HG02938 (cell line): ENCODE measurements at regions not wholly inside any gene's neighbourhood (a gene's known extent, or its start where the extent isn't known, plus 50 kb on each side); places are given as distances from the start of the nearest gene placed in this dataset.
"Not testable (repeated sequence)": the region's sequence is repeated elsewhere in the genome, so short reads cannot be mapped to it uniquely, and the experiment has no call there.

Source experiments
- ATAC-seq: cut with Tn5 transposase; IDR thresholded peaks from one replicate; pipeline ENCODE4 v1.9.1; 2021; ENCODE audit warnings: mild to moderate bottlenecking, moderate library complexity; ENCODE audit not compliant: unreplicated experiment

DNA sequence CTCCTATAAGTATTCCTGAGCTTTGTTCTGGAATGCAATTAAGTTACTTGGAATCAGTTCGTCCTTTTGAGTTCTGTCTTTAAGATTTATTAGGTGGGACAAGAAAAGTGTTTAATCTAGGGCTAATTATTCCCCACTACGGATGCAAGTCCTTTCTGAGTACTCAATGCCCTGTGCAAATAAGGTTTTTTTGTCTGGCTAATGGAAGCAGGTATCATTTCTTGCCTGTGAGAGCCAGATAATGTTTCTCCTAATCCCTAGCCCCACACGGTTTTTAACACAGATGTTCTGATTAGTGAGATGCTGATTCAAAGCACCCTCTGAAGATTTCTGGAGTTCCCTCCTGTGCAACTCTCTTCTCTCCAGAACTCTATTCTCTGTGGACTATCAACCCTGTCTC lies 296.6 kb upstream of the PRICKLE1 start:
- ATAC-seq, result no peak

DNA sequence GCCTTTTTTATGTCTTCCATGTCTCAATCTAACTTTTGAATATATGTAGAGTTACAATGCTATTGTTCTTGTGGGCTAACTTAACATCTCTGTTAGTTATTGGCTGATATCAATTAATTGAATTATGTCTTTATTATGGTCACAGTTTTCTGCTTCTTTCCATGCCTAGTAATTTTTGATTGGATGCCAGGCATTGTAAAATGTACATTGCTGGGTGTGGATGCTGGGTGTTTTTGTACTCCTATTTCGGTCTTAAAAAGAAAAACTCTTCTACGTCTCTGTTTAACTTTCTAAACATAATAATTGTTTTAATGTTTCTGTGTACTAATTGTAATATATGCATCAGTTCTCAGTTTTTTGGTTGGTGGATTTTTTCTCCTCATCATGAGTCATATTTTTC lies 296.1 kb upstream of the PRICKLE1 start:
- ATAC-seq, result no peak

DNA sequence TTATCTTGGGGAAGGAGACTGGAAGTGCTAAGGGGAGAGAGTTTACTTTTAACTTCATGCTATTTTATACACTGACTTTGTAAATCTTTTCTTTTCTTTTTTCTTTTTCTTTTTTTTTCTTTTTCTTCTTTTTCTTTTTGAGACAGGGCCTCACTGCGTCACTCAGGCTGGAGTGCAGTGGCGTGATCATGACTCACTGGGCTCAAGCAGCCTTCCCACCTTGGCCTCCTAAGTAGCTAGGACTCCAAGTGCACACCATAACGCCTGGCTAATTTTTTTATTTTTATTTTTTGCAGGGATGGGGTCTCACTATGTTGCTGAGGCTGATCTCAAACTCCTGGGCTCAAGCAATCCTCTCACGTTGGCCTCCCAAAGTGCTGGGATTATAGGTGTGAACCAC lies 294.6 kb upstream of the PRICKLE1 start:
- ATAC-seq, result no peak

DNA sequence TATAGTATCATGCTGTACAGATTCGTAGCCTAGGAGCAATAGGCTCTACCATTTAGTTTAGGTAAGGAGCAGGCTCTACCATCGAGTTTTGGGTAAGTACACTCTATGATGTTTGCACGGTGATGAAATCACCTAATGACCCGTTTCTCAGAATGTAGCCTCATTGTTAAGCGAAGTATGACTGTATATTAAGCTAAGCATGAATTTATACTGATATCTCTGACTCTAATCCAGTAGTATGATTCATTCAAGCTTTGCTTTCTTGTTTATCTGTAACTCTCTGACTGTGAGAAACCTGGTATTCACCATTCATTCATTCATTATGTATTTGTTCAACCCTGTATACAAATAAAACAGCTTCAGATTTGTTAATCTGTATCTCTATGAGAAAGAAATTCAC lies 283.9 kb upstream of the PRICKLE1 start:
- no peak for ATAC-seq

DNA sequence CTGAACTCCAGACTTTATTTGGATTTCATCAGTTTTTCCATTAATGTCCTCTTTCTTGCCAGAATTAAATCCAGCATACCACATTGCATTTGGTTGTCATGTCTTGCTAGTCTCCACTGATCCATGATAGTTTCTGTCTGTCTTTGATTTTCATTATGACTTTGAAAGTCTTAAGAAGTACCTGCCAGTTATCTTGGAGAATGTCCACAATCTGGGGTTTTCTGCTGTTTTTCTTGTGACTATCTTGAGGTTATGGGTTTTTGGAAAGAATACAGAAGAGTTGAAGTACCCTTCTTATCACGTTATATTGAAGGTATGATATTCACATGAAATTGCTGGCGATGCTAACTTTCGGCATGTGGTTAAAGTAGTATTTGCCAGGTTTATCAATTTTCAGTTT lies 282.3 kb upstream of the PRICKLE1 start:
- no peak for ATAC-seq

DNA sequence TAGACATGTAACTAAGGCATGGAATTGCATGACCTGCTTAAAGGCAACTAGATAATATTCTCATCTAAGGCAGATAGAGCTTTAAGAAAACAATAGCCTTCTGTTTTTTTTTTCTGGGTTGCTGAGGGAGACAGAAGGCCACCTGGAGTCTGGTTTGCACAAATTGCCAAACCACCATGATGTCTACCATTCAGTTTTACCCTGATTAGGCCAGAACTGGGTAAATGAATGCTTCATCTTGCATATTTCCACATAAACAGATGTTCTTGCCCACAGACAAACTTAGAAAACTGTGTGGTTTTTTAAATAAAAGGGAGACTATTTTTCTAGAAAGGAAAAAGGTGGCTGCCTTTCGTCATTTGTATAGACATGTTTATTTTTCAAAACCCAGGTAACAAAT lies 278.7 kb upstream of the PRICKLE1 start:
- no peak for ATAC-seq

DNA sequence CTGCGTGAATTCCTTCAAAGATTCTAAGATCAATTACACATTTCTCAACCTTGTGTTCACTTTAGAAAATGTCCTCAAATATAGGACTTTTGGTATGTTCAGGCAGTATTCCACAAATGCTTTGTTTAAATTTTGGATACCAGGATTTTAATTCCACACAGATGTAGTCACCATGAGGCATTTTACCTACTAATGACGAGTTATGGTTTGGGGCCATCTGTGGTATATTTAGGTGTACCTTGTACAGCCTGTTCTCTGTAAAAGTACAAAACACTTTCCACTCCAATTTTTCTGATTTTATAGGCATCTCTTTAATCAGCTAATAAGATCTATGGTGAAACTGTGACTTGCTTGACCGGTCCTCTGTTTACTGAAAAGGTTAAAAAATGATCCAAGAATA lies 275.7 kb upstream of the PRICKLE1 start:
- ATAC-seq, result no peak

DNA sequence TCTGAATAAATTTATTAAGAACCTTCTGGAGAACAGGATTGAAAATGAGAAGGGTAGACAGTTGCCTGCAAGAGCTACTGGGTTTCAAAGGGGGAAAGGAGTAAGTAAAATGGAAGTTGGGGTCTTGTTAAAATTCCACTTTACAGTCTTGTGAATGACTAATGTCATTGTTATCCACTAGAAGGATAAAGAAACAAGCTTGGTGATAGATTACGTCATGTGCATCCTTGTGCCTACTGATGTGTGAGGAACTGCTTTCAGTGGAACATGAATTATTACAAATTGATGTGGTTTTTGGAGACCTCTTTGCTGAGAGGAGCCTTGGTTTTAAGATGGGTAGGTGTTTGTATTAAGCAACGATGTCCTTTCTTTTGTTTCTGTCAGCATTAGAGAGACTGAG lies 272.5 kb upstream of the PRICKLE1 start:
- ATAC-seq, result no peak

DNA sequence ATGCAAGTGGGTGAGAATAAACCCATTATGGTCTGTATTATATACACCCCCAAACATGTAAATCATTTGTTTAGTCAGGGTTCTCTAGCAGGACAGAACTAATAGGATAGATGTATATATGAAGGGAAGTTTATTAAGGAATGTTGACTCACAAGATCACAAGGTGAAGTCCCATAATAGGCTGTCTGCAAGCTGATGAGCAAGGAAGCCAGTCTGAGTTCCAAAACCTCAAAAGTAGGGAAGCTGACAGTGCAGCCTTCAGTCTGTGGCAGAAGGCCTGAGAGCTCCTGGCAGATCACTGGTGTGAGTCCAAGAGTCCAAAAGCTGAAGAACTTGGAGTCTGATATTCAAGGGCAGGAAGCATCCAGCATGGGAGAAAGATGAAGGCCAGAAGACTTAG lies 270.8 kb upstream of the PRICKLE1 start:
- not testable (repeated sequence) for ATAC-seq

DNA sequence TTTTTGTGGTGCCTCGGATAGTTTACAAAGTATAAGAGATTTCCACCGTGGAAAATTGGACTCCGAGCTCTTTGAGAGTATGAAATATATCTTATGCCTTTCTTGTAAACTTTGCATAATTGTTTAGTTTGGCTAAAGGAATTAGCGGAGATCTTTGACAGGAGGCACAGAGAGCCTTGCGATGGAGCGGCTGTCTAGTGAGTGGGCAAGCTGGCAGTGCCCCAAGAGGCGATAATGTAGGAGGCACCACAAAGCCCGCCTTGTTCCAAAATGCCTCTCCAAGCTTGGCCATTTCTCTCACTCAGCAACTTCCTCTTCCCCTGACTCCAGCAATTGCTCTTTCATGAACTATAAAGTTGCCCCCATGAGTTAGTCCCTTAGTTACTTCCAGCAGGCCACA lies 270.1 kb upstream of the PRICKLE1 start:
- ATAC-seq, result no peak

DNA sequence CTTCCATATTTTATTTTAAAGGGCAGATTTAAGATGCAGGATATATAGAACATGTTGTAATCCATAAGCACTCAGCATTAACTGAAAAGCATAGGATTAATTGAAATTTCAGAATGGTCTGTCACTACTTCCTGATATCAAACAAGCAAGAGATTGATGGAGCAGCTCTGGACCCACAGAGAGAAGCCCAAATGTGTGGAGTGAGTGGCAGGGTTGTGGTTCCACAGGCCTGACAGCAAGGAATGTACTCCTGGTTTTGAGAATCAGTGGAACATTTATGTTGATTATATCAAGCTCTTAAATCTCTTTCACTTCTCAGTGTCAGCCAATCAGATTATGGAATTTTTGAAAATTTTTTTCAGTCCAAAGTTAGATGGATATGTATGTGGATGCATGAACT lies 267.6 kb upstream of the PRICKLE1 start:
- no peak for ATAC-seq

DNA sequence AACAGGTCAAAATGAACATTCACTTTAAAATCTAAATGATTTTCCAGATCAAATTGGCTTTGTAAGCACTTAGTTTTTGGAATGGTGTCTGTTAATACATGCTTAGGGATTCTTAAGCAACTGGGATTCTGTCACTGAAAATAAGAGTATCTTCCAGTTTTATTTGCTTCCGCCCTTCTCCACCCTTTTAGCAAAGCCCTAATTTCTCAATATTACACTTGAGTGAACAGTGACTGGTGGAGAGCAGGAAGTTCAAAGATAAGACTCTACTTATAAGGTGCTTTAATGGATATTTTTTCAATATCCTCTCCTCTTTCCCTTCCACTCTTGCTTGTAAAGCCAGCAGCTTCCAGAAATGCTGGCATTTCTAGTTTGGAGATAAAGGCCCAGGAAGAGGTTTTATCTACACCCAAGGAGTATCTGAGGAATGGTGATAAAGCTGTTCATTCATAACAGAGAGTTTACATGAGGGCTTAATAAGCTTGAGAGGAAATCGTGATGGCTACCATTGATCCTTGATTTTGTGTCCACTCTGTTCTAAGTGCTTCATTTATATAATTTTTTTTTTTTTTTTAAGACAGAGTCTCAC lies 265.9 kb upstream of the PRICKLE1 start:
- no peak for ATAC-seq

DNA sequence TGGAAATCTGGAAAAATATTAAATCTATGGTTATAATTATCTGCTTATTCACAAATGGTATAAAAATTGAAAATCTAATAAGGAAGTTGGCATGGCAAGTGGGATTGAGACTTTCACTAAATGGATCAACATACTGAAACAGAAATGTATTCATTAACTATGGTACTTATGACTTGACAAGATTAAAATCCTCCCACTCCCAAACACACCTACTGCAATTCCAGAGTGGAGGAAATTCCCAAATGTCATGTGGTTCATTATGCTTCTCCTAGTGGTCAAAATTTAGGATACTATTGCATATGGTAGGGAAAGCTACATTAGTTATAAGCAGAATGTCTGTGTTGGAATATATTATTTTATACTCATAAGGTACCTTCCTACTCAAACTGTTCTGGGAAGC lies 265.3 kb upstream of the PRICKLE1 start:
- no peak for ATAC-seq

DNA sequence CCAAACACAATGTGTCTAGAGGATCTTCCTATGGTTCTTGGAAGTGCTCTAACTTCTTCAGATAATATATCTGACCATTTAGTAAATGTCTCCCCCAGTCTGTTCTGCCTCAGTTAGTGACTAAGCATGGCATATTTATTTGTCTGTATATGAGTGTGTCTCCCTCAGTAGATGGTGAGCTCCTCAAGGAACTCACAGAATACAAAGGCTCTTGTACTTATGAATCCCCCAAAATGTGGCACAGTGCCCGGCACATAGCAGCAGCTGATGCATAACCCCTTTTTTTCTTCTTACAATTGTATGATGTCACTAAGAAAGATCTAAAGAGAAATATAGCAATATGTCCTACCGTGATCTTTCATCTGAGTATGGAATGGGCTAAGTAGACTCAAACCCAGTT lies 264.7 kb upstream of the PRICKLE1 start:
- ATAC-seq, result no peak

DNA sequence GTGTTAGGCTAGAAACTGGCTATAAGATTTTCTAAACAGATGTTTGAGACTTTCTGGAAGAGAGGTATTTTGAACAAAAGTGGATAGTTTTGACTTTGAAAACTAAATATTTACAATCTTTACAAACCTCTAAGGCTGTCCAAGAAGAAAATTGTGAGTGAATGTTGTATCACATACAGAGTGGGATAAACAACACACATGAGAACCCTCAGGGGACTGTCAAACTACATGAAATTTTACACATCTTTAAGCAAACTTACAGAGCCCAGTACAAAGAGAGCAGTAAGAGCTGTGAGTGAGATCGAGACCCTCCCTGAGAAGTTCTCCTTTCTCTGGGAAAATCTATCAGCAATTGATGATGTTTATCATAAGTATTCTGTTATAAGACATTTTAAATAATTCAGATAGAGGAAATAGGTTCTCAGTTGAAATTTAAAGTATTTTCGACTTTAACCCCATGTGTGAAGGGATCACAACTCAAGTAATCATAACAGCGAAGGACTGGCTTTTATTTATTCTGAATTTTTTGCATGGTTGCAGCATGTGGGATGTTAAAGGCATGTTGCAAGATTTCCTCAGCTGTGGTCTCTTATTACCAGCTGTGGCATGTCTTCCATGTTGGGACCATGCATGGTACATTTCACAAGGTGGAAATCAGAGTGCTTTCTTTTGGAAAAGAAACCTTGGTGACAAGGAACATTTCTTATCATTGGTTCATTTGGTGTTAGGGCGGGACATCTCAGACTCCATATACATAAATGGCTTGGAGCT lies 264.0 kb upstream of the PRICKLE1 start:
- ATAC-seq, result no peak

DNA sequence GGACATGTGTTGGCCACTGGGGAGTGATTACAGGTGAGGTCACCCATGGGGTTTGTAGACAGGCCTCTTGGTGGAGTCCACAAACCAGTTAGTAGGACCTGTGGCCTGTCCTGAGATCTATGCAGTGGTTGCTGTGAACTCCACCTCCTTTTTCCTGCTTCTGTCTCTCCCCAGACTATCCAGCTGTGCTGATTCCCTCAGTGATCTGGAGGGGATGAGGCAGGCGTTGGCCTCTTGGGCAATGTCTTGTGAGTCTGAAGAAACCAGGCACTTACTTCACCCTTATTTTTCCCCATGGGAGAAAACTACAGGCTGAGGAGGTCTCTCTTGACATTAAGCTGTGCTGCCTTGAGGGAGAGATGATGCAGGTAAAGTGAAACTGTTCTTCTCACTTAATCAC lies 257.2 kb upstream of the PRICKLE1 start:
- ATAC-seq, result no peak

DNA sequence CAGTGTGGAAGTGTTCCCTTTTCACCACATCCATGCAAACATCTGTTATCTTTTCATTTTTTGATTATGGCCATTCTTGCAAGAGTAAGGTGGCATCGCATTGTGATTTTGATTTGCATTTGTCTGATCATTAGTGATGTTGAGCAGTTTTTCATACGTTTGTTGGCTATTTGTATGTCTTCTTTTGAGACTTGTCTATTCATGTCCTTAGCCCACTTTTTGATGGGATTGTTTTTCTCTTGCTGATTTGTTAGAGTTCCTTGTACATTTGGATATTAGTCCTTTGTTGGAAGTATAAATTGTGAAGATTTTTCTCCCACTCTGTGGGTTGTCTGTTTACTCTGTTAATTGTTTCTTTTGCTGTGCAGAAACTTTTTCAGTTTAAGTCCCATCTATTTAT lies 244.5 kb upstream of the PRICKLE1 start:
- no peak for ATAC-seq

DNA sequence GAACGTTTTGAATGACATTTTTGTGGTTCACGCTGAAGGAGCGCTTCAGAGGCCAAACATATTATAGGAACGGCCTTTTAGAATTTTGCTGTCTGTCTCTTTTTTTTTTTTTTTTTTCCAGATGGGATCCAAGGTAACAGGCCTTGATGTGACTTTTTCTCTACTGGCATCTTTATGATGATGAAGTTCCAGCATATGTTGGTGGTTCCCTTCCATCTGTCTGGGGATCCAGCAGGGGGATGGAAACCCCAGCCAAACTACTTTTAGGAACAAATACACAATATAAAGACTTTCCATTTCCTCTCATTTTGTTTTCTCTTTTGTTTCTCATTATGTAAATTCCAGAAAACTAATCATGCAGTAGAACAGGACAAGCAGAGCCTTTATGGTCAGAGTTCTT lies 239.3 kb upstream of the PRICKLE1 start:
- no peak for ATAC-seq

DNA sequence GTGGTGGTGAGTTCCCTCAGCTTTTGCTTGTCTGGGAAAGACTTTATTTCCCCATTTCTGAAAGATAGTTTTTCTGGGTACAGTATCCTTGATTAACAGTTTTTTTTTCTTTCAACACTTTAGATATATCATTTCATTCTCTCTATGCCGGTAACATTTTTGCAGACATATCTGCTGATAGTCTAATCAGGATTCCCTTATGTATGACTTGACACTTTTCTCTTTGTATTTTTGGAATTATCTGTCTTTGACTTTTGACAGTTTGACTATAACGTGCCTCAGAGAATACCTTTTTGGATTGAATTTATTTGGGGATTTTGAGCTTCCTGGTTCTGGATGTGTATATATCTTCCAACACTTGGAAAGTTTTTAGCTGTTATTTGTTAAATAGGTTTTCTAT lies 234.8 kb upstream of the PRICKLE1 start:
- ATAC-seq, result no peak

DNA sequence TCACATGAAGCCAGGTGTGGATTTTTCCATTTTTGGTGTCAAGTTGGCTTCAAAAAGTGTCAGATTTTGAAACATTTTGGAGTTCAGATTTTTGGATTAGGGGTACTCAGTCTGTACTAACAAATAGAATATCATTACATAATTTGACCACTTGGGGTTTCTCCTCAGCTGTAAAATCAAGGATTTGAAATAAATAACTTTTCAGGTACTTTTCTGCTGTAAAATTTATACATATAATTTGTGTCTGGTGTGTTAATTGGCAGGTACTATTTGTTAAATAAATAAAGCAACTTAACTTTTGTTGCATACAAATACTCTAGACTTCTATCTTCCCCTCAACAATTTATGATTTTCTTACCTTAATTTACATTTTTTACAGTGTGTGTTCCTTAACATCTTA lies 234.1 kb upstream of the PRICKLE1 start:
- ATAC-seq, result no peak

DNA sequence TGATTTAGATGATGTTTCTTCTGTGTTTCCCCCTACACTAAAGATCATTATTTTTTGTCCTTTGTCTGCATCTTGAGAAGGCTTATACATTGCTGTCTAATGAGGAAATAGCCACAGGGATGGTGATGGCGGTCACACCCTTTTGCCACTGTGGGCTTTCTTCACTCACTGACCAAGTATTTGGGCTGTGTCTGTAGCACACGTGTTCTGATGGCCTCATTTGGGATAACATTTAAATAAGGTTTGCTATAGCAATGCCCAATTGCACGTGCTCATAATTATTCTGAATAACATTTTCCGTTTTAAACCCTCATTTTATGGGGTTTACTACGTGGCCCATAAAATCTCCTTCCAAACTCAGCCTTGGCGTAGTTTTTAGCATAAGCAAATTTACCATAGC lies 230.3 kb upstream of the PRICKLE1 start:
- ATAC-seq, result no peak

DNA sequence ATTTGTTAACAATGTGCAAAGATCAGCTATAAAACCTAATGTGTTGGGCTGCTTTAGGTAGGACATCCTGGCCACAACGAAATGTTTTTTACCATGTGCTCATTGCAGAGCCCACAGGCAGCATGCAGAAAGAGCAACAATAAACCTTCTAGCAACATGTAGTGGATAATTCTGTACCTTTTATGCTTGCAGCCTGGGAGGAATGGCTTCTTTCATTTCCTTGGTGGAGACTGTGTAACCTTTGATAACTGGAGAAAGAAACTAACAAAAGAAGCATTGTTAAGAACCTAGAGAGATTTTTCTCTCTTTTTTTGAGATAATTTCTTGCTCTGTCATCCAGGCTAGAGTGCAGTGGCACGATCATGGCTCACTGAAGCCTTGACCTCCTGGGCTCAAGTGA lies 225.5 kb upstream of the PRICKLE1 start:
- ATAC-seq, result no peak

DNA sequence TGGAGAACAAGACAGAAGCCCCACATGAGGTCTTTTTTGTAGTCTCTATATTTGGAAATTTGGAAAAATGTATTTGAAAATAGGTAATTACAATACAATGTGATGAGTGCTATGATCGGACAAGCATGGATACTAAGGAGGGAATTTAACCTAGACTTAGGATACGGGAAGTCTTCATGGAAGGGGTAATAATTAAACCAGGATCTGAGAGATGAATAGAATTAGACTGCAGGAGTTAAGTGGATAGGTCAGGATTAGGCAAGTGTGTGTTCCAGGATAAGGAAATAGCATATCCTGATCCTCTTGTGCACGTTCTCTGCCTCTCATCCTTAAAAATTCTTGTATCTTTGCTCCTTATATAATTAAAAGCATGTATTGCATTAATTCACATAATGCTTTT lies 223.3 kb upstream of the PRICKLE1 start:
- no peak for ATAC-seq
